ENCODE measurements at regions not wholly inside any gene's neighbourhood (a gene's known extent, or its start where the extent isn't known, plus 50 kb on each side); places are given as distances from the start of the nearest gene placed in this dataset.

GRCh38 chrX:126394681-126395080 lies 157.9 kb downstream of the DCAF12L1 start:
- no peak for ATAC-seq
- no peak overlapping the region for H3K27ac ChIP-seq
- FAIRE-seq = no peak
- H3K9me3 ChIP-seq = no peaks in the 10 kb centered on the region
- no peak for DNase-seq (ENCODE audit: low read depth in 1 of 2, low spot score in 1 of 2)
- H3K4me2 ChIP-seq = no peak overlapping the region
- H3K4me1 ChIP-seq = no peaks in the 10 kb centered on the region
- WGBS (ENCODE audit: missing lambda C conversion rate) = 0% methylated on average over 2 of the region's 2 CpGs
- TF ChIP-seq PHF8 (IDR thresholded peaks at IDR 0.05; ENCODE audit: borderline replicate concordance, low read depth) (no peak), CBX8 (IDR thresholded peaks at IDR 0.05) (no peak), BCL3 (IDR thresholded peaks at IDR 0.05) (no peak), FOSB (CRISPR knock-in tag; IDR thresholded peaks at IDR 0.05) (no peak), BHLHE40 (IDR thresholded peaks at IDR 0.05; ENCODE audit: low read depth, low read length) (no peak), RFX5 (IDR thresholded peaks at IDR 0.05) (no peak), EP300 (IDR thresholded peaks at IDR 0.05) (no peak), RARB (CRISPR knock-in tag; IDR thresholded peaks at IDR 0.05) (no peak), NFE2L2 (conservative IDR thresholded peaks at IDR 0.05; ENCODE audit: low read length) (no peak), RNF2 (IDR thresholded peaks at IDR 0.05; ENCODE audit: borderline replicate concordance, low read depth) (no peak), HMGXB4 (CRISPR knock-in tag; IDR thresholded peaks at IDR 0.05; ENCODE audit: borderline replicate concordance) (no peak), USF2 (IDR thresholded peaks at IDR 0.05) (no peak)
- ChIA-PET POLR2A (no interaction called here), CTCF (no interaction called here)
- no peak overlapping the region for H3K4me3 ChIP-seq

DNA sequence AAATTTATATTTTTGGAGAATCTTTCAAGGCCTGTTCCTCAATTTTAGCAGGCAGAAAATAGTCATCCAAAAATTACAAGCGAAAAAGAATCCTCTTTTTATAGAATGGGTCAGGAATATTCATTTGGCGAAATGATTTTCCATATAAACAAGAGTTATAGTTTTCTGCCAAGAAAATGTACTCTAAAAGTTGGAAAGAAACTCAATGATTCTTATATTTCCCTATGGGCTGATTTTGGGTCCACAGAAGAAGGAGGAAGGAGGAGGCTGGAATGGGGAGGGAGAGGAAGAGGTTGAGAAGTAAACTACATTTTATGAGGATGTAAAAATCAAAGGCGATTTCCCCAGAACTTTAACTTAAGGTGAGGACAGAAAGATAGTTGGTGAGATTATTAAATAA lies 159.3 kb downstream of the DCAF12L1 start:
- no peak for FAIRE-seq
- no peak for DNase-seq (ENCODE audit: low read depth in 1 of 2, low spot score in 1 of 2)
- H3K27ac ChIP-seq = no peak overlapping the region
- ChIA-PET POLR2A (no interaction called here), CTCF (no interaction called here)
- H3K4me1 ChIP-seq = no peaks in the 10 kb centered on the region
- ATAC-seq = no peak
- H3K9me3 ChIP-seq = no peaks in the 10 kb centered on the region
- H3K4me2 ChIP-seq = no peak overlapping the region
- no peak overlapping the region for H3K4me3 ChIP-seq
- WGBS (ENCODE audit: missing lambda C conversion rate) = 3% methylated on average over 3 of the region's 3 CpGs
- no peak for TF ChIP-seq E2F6 (IDR thresholded peaks at IDR 0.05; ENCODE audit: borderline replicate concordance, low read depth)
- no peak for TF ChIP-seq GATA3 (IDR thresholded peaks at IDR 0.05; ENCODE audit: borderline replicate concordance)
- TF ChIP-seq POLR2AphosphoS2 (conservative IDR thresholded peaks at IDR 0.05; ENCODE audit: low read length) = no peak
- TF ChIP-seq CBX2 (IDR thresholded peaks at IDR 0.05; ENCODE audit: borderline replicate concordance, low read depth) = no peak
- no peak for TF ChIP-seq RARB (CRISPR knock-in tag; IDR thresholded peaks at IDR 0.05)
- no peak for TF ChIP-seq ESRRA (IDR thresholded peaks at IDR 0.05; ENCODE audit: borderline replicate concordance, low read length)
- TF ChIP-seq CHD2 (IDR thresholded peaks at IDR 0.05; ENCODE audit: low read length, partially characterized antibody) = no peak
- TF ChIP-seq MAFK (IDR thresholded peaks at IDR 0.05; ENCODE audit: partially characterized antibody) = no peak
- TF ChIP-seq HOXA7 (CRISPR knock-in tag; IDR thresholded peaks at IDR 0.05) = no peak
- no peak for TF ChIP-seq MYC (IDR thresholded peaks at IDR 0.05; ENCODE audit: borderline replicate concordance, low read length)
- no peak for TF ChIP-seq KDM1A (IDR thresholded peaks at IDR 0.05; ENCODE audit: low read depth)
- no peak for TF ChIP-seq MAX (IDR thresholded peaks at IDR 0.05)
- no peak for TF ChIP-seq EP300 (IDR thresholded peaks at IDR 0.05)
- TF ChIP-seq, protein P1, sequence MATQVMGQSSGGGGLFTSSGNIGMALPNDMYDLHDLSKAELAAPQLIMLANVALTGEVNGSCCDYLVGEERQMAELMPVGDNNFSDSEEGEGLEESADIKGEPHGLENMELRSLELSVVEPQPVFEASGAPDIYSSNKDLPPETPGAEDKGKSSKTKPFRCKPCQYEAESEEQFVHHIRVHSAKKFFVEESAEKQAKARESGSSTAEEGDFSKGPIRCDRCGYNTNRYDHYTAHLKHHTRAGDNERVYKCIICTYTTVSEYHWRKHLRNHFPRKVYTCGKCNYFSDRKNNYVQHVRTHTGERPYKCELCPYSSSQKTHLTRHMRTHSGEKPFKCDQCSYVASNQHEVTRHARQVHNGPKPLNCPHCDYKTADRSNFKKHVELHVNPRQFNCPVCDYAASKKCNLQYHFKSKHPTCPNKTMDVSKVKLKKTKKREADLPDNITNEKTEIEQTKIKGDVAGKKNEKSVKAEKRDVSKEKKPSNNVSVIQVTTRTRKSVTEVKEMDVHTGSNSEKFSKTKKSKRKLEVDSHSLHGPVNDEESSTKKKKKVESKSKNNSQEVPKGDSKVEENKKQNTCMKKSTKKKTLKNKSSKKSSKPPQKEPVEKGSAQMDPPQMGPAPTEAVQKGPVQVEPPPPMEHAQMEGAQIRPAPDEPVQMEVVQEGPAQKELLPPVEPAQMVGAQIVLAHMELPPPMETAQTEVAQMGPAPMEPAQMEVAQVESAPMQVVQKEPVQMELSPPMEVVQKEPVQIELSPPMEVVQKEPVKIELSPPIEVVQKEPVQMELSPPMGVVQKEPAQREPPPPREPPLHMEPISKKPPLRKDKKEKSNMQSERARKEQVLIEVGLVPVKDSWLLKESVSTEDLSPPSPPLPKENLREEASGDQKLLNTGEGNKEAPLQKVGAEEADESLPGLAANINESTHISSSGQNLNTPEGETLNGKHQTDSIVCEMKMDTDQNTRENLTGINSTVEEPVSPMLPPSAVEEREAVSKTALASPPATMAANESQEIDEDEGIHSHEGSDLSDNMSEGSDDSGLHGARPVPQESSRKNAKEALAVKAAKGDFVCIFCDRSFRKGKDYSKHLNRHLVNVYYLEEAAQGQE (IDR thresholded peaks at IDR 0.05) = no peak
- no peak for TF ChIP-seq EHMT2 (IDR thresholded peaks at IDR 0.05; ENCODE audit: low read depth)
- TF ChIP-seq, protein P2, sequence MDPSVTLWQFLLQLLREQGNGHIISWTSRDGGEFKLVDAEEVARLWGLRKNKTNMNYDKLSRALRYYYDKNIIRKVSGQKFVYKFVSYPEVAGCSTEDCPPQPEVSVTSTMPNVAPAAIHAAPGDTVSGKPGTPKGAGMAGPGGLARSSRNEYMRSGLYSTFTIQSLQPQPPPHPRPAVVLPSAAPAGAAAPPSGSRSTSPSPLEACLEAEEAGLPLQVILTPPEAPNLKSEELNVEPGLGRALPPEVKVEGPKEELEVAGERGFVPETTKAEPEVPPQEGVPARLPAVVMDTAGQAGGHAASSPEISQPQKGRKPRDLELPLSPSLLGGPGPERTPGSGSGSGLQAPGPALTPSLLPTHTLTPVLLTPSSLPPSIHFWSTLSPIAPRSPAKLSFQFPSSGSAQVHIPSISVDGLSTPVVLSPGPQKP (IDR thresholded peaks at IDR 0.05; ENCODE audit: low read depth, low read length) = no peak
- no peak for TF ChIP-seq TP53 (CRISPR knock-in tag; IDR thresholded peaks at IDR 0.05)
- no peak for TF ChIP-seq HMGXB4 (CRISPR knock-in tag; IDR thresholded peaks at IDR 0.05; ENCODE audit: borderline replicate concordance)
